HepG2 (cell line): ENCODE measurements at regions not wholly inside any gene's neighbourhood (a gene's known extent, or its start where the extent isn't known, plus 50 kb on each side); places are given as distances from the start of the nearest gene placed in this dataset.

Source experiments
- CREM ChIP-seq, 2 experiments: sonication (generic) in 1 of 2; formaldehyde crosslinking in 1 of 2; IDR thresholded peaks; 2 replicates each; pipeline versions ENCODE4 v1.4.0 to v1.6.1; 2016 to 2020; ENCODE audit warnings: antibody characterized with exemption in 1 of 2, mild to moderate bottlenecking in 1 of 2, missing genetic modification reagents in 1 of 2
- ELF4 ChIP-seq: sonication (generic); formaldehyde crosslinking; IDR thresholded peaks from 2 replicates; pipeline ENCODE4 v1.5.0; 2020; ENCODE audit warnings: missing genetic modification reagents, mild to moderate bottlenecking, moderate library complexity, borderline replicate concordance
- KAT8 ChIP-seq: IDR thresholded peaks from 2 replicates; pipeline ENCODE4 v1.6.1; 2016; ENCODE audit warnings: missing genetic modification reagents, missing compliant biosample characterization
- NFAT5 ChIP-seq: sonication (generic); formaldehyde crosslinking; IDR thresholded peaks from 2 replicates; pipeline ENCODE4 v1.4.0; 2020; ENCODE audit warnings: missing genetic modification reagents
- RFXANK ChIP-seq: IDR thresholded peaks from 2 replicates; pipeline ENCODE4 v1.6.1; 2016
- SKI ChIP-seq: fragments of 450-650 bp; IDR thresholded peaks from one replicate; pipeline ENCODE4 v1.6.1; 2018; ENCODE audit warnings: mild to moderate bottlenecking; ENCODE audit not compliant: partially characterized antibody
- ZBTB8A ChIP-seq: sonication (generic); formaldehyde crosslinking; IDR thresholded peaks from 2 replicates; pipeline ENCODE4 v1.4.0; 2020; ENCODE audit warnings: mild to moderate bottlenecking, low read depth, missing genetic modification reagents, borderline replicate concordance
- ZFP1 ChIP-seq: IDR thresholded peaks from 2 replicates; pipeline ENCODE4 v1.6.1; 2016
- ZMAT5 ChIP-seq: sonication (generic); formaldehyde crosslinking; IDR thresholded peaks from 2 replicates; pipeline ENCODE4 v1.5.0; 2020; ENCODE audit warnings: mild to moderate bottlenecking, low read depth, missing genetic modification reagents, borderline replicate concordance
- ZNF468 ChIP-seq: sonication (generic); formaldehyde crosslinking; IDR thresholded peaks from 2 replicates; pipeline ENCODE4 v1.8.0; 2022; ENCODE audit warnings: mild to moderate bottlenecking, moderate library complexity, missing genetic modification reagents
- ZNF781 ChIP-seq: sonication (generic); formaldehyde crosslinking; IDR thresholded peaks from 2 replicates; pipeline ENCODE4 v1.5.1; 2020; ENCODE audit warnings: borderline replicate concordance, mild to moderate bottlenecking, missing genetic modification reagents; ENCODE audit errors: not compliant biosample characterization
- TF ChIP-seq, protein P1 (sequence below): sonication (generic); formaldehyde crosslinking; IDR thresholded peaks from 2 replicates; pipeline ENCODE4 v1.4.0; 2020; ENCODE audit warnings: missing genetic modification reagents, mild to moderate bottlenecking, borderline replicate concordance
- TF ChIP-seq, protein P2 (sequence below): sonication (generic); formaldehyde crosslinking; IDR thresholded peaks from 2 replicates; pipeline ENCODE4 v1.4.0; 2020; ENCODE audit warnings: missing genetic modification reagents, borderline replicate concordance
- TF ChIP-seq, protein P3 (sequence below): sonication (generic); formaldehyde crosslinking; IDR thresholded peaks from 2 replicates; pipeline ENCODE4 v1.5.0; 2020; ENCODE audit warnings: missing genetic modification reagents

- TF ChIP-seq, protein P1, sequence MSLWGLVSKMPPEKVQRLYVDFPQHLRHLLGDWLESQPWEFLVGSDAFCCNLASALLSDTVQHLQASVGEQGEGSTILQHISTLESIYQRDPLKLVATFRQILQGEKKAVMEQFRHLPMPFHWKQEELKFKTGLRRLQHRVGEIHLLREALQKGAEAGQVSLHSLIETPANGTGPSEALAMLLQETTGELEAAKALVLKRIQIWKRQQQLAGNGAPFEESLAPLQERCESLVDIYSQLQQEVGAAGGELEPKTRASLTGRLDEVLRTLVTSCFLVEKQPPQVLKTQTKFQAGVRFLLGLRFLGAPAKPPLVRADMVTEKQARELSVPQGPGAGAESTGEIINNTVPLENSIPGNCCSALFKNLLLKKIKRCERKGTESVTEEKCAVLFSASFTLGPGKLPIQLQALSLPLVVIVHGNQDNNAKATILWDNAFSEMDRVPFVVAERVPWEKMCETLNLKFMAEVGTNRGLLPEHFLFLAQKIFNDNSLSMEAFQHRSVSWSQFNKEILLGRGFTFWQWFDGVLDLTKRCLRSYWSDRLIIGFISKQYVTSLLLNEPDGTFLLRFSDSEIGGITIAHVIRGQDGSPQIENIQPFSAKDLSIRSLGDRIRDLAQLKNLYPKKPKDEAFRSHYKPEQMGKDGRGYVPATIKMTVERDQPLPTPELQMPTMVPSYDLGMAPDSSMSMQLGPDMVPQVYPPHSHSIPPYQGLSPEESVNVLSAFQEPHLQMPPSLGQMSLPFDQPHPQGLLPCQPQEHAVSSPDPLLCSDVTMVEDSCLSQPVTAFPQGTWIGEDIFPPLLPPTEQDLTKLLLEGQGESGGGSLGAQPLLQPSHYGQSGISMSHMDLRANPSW (CRISPR knock-in tag), result no peak
- TF ChIP-seq ZNF468 (CRISPR knock-in tag), result no peak
- TF ChIP-seq KAT8 (CRISPR knock-in tag), result no peak
- TF ChIP-seq RFXANK (CRISPR knock-in tag), result 0 out of 2 replicates have a peak, but pooled peaks have one; percentile 10
- peak; percentile 89 for TF ChIP-seq CREM (IDR thresholded peaks at IDR 0.05)
- no peak for TF ChIP-seq CREM (CRISPR knock-in tag; IDR thresholded peaks at IDR 0.05)
- no peak for TF ChIP-seq ZNF781 (CRISPR knock-in tag)
- peak; percentile 44; the same call in 1 of the 2 replicates for TF ChIP-seq ZFP1 (CRISPR knock-in tag)
- TF ChIP-seq NFAT5 (CRISPR knock-in tag), result no peak
- peak; percentile 66 for TF ChIP-seq SKI
- no peak for TF ChIP-seq ZMAT5 (CRISPR knock-in tag)
- TF ChIP-seq ZBTB8A (CRISPR knock-in tag), result 0 out of 2 replicates have a peak, but pooled peaks have one; percentile 36
- TF ChIP-seq ELF4 (CRISPR knock-in tag), result 0 out of 2 replicates have a peak, but pooled peaks have one; percentile 36
- TF ChIP-seq, protein P2, sequence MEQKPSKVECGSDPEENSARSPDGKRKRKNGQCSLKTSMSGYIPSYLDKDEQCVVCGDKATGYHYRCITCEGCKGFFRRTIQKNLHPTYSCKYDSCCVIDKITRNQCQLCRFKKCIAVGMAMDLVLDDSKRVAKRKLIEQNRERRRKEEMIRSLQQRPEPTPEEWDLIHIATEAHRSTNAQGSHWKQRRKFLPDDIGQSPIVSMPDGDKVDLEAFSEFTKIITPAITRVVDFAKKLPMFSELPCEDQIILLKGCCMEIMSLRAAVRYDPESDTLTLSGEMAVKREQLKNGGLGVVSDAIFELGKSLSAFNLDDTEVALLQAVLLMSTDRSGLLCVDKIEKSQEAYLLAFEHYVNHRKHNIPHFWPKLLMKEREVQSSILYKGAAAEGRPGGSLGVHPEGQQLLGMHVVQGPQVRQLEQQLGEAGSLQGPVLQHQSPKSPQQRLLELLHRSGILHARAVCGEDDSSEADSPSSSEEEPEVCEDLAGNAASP (CRISPR knock-in tag), result peak; percentile 98
- TF ChIP-seq, protein P3, sequence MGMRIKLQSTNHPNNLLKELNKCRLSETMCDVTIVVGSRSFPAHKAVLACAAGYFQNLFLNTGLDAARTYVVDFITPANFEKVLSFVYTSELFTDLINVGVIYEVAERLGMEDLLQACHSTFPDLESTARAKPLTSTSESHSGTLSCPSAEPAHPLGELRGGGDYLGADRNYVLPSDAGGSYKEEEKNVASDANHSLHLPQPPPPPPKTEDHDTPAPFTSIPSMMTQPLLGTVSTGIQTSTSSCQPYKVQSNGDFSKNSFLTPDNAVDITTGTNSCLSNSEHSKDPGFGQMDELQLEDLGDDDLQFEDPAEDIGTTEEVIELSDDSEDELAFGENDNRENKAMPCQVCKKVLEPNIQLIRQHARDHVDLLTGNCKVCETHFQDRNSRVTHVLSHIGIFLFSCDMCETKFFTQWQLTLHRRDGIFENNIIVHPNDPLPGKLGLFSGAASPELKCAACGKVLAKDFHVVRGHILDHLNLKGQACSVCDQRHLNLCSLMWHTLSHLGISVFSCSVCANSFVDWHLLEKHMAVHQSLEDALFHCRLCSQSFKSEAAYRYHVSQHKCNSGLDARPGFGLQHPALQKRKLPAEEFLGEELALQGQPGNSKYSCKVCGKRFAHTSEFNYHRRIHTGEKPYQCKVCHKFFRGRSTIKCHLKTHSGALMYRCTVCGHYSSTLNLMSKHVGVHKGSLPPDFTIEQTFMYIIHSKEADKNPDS (CRISPR knock-in tag), result no peak
Observed at GRCh38 chr2:222795450-222796357, 65.1 kb upstream of the ACSL3 start (continued).
